Bronchial epithelial cell (primary cell): ENCODE measurements at regions not wholly inside any gene's neighbourhood (a gene's known extent, or its start where the extent isn't known, plus 50 kb on each side); places are given as distances from the start of the nearest gene placed in this dataset.
A peak's percentile ranks its signal among the peaks of the same experiment; 100 is the strongest.

ENCODE experiments used
- DNase-seq: peaks from one replicate; pipeline ENCODE4 v3.0.0-alpha.2; 2010; ENCODE audit warnings: low read depth
- FAIRE-seq: peaks from 2 replicates; lab custom pipeline; 2011; peaks lifted over from hg19 to GRCh38; lab: Jason Lieb, UNC
- H3K27me3 ChIP-seq: 2 replicates; pipeline ENCODE4 v1.5.1; 2011; ENCODE audit warnings: low read length; ENCODE audit not compliant: control insufficient read depth, insufficient read depth
- H3K36me3 ChIP-seq: 2 replicates; pipeline ENCODE4 v1.5.1; 2011; ENCODE audit warnings: low read length; ENCODE audit not compliant: control insufficient read depth, insufficient read depth
- H3K4me3 ChIP-seq: 2 replicates; pipeline ENCODE4 v1.5.1; 2011; ENCODE audit warnings: mild to moderate bottlenecking, low read depth, low read length, control low read depth
- TF ChIP-seq, protein P1 (sequence below): IDR thresholded peaks from 2 replicates; pipeline ENCODE4 v1.5.1; 2011; ENCODE audit warnings: mild to moderate bottlenecking, moderate library complexity, low read length, control low read depth, inconsistent platforms; ENCODE audit not compliant: insufficient read depth, severe bottlenecking

- Histone ChIP-seq H3K27me3 (no peaks in the 10 kb centered on the region), H3K36me3 (no peaks in the 10 kb centered on the region), H3K4me3 (no peak overlapping the region)
- FAIRE-seq (no peak), DNase-seq (no peak)
- TF ChIP-seq, protein P1, sequence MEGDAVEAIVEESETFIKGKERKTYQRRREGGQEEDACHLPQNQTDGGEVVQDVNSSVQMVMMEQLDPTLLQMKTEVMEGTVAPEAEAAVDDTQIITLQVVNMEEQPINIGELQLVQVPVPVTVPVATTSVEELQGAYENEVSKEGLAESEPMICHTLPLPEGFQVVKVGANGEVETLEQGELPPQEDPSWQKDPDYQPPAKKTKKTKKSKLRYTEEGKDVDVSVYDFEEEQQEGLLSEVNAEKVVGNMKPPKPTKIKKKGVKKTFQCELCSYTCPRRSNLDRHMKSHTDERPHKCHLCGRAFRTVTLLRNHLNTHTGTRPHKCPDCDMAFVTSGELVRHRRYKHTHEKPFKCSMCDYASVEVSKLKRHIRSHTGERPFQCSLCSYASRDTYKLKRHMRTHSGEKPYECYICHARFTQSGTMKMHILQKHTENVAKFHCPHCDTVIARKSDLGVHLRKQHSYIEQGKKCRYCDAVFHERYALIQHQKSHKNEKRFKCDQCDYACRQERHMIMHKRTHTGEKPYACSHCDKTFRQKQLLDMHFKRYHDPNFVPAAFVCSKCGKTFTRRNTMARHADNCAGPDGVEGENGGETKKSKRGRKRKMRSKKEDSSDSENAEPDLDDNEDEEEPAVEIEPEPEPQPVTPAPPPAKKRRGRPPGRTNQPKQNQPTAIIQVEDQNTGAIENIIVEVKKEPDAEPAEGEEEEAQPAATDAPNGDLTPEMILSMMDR = no peak
These were observed 368.3 kb upstream of the BTBD3 start for GRCh38 chr20:11549172-11550103.

DNA sequence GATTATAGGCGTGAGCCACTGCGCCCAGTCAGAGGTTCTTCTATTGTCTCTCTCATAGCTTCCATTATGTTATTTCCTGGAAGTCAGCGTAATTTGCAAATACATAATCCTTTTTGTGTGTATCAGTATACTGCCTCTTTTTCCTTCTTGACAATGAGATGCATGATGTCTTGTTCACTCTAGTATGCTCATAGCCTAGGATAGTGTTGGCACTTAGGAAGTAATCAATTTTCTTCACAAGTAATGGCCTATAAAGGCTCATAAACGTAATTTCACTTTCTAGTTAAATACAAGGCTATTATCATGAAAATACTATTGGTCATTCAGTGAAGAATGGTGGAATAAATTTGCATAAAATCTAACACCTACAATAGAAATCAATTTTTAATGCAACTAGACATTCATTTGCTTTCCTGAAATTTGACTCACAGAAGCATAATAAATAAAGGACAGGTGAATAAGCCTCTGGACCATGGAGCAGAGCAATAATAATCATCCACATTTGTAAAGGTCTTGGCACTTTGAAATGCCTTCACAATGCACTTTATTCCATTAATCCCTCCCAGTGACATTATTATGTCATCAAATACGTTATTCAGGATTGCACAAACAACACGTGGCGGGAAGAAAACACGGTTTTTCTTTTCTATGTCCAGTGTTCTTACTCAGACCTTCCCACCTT lies 366.9 kb upstream of the BTBD3 start:
- FAIRE-seq = no peak

GRCh38 chr20:11551479-11551878 lies 366.2 kb upstream of the BTBD3 start:
- no peak overlapping the region for H3K4me3 ChIP-seq
- FAIRE-seq = no peak
- no peaks in the 10 kb centered on the region for H3K36me3 ChIP-seq
- TF ChIP-seq, protein P1 = no peak
- no peaks in the 10 kb centered on the region for H3K27me3 ChIP-seq
- no peak for DNase-seq

More for the DNA sequence above, 366.9 kb upstream of the BTBD3 start:
- Histone ChIP-seq H3K27me3 (no peaks in the 10 kb centered on the region), H3K4me3 (no peak overlapping the region), H3K36me3 (no peaks in the 10 kb centered on the region)
- TF ChIP-seq, protein P1 = no peak
- DNase-seq = no peak

- DNase-seq (peak; percentile 13), FAIRE-seq (no peak)
- Histone ChIP-seq H3K4me3 (no peak overlapping the region), H3K27me3 (no peaks in the 10 kb centered on the region), H3K36me3 (no peaks in the 10 kb centered on the region)
- TF ChIP-seq, protein P1 = peak; percentile 33
These were observed 364.1 kb upstream of the BTBD3 start for GRCh38 chr20:11553603-11554002.

DNA sequence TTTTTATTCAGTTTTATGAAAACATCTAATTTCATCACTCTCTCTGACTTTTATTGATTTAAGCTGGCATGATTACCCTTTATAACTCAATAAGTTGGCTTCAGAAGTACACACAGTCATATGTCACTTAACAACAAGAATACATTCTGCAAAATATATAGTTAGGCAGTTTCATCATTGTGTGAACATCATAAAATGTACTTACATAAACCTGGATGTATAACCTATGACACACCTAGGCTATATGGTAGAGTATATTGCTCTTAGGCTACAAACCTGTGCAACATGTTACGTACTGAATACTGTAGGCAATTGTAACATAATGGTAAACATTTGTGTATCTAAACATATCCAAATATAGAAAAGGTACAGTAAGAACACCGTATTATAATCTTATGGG lies 362.2 kb upstream of the BTBD3 start:
- Histone ChIP-seq H3K4me3 (no peak overlapping the region), H3K36me3 (no peaks in the 10 kb centered on the region), H3K27me3 (no peaks in the 10 kb centered on the region)
- FAIRE-seq (no peak), DNase-seq (no peak)
- TF ChIP-seq, protein P1 = no peak
